Islet precursor cell (in vitro differentiated cells): ENCODE measurements at regions not wholly inside any gene's neighbourhood (a gene's known extent, or its start where the extent isn't known, plus 50 kb on each side); places are given as distances from the start of the nearest gene placed in this dataset.

ENCODE experiments used
- DNase-seq: peaks from one replicate; pipeline ENCODE4 v3.0.0-alpha.2; 2018

DNA sequence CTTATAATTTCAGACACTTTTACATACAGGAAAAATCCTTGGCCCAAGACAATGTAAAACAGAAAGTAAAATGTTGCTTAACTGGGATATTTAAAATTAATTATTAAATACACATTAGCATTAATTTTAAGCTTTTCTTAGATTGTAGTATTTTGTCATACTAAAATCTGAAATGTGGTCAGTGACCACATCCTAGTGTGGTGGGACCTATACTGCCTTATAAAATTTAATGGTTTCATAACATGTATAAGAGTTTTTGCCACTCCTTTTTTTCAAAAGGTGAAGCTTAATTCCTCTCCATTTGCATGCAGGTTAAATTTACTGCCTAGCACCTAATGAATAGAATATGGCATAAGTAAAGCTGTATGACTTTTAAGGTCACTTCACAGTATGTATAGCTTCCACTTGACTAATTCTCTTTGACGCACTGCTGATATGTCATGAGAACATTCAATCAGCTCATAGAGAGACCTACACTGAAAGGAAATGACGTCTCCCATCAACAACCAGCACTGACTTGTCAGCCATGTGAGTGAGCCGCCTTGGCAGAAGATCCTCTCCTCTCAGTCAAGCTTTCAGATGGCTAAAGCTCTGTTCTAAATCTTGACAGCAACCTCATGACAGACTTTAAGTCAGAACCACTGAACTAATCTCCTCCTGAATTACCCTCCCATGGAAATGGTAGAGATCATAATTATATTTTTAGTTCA, 847.8 kb downstream of the SI start:
- DNase-seq, result no peak

DNA sequence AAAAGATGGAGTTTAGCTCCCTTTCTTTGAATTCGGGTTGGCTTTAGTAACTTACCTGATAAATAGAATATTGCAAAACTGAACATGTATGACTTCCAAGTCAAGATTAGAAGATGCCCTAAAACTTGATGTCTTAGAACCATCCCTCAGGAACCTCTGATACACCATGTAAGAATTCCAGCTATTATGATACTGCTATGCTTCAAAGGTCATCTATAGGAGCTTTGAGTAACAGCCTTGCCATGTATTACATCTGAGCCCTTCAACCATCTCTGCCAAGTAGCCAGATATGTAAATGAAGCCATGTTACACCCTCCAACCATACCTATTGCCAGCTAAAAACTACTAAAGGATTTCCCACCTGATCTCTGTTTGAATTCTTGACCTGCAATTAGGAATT, 854.2 kb downstream of the SI start:
- no peak for DNase-seq

GRCh38 chr3:164222197-164222596, 856.1 kb downstream of the SI start:
- no peak for DNase-seq

DNA sequence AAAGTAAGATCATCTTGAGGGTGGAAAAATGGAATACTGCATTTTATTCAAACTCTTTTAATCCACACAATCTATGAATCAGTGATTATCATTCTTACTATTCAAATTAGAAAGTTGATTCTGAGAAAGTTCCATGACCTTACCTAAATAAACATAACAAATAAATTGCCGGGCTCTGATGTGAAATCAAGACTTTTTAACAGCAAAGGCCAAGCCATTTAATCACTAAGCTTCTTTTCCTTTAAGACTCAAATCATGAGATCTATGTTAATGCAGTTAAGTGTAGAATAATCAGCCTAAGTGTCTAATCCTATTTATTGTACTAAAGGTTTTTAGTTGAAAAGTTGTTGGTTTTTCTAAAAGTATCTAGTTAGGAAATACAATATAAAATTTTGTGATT, 857.0 kb downstream of the SI start:
- no peak for DNase-seq

DNA sequence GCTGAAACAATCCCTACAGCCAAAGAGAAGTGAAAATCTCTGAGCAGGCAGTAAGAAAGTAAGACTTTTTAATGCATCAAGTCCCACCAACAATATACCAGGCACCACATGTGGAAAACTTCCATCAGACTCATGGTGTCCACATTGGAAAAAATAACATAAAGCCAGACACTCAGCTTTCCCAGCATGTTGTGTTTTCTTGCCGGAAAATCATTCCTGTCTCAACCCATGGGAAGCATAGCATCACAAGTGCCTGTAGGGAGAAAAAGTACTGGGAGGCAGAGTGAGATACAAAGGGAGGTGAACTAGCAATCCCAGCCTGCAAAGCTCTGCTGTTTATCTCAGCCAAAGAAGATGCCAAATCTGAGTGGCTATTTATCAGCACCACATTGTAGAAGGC, 868.9 kb downstream of the SI start:
- no peak for DNase-seq

DNA sequence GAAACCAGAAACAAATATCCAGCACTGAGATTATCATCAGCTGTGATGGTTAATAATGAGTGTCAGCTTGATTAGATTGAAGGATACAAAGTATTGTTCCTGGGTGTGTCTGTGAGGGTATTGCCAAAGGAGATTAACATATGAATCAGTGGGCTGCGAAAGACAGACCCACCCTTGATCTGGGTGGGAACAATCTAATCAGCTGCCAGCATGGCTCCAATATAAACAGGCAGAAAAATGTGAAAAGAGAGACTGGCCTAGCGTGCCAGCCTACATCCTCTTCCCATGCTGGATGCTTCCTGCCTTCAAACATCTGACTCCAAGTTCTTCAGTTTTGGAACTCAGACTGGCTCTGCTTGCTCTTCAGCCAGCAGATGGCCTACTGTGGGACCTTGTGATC, 869.5 kb downstream of the SI start:
- no peak for DNase-seq

DNA sequence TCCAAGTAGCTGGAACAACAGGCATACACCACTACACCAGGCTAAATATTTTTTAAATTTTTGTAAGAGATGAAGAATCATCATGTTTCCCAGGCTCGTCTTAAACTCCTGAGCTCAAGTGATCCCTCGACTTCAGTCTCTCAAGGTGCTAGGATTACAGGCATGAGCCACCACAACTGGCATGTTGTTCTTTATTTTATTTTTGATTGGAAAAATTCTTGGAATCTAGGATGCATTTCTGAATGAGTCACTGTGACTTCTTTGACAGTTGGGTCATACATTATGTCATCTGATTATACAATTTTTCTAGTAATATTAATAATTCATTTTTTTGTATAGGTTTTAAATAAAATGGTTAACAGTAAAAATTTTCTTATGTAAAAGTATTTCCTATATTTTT, 870.2 kb downstream of the SI start:
- DNase-seq, result no peak

DNA sequence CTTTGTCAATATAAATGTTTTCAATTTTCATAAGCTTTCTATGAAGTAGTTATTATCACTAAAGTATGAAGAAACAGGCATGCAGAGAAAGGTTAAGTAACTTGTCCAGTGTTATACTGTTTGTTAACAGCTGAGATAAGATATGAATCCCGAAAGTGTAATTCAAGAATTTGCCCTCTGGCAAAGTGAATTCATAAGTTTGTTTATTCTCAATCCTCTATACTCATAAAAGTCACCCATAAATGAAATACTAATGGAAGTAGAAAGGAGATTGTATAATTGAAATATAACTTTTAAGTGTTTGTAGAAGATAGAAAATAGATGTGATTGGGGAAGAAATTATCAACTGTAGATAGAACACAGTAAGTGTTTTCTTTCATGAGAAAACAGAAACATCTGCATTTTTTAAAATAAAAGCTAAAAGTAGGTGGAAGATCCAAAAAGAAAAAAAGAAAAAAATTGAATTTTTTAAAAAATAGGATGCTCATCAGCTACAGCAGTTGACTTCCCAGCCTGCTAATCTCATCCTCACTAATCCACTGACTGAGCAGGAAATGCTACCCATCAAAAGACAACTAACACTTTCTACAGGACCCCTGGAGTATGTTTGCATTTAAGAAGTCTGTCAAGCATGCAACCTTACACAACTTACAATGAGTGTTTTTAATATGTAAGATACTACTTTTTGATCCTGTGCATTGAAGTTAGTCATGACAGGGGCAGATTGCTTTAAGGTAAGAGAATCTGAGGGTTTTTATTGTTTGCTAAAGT, 878.1 kb downstream of the SI start:
- no peak for DNase-seq

- DNase-seq, result no peak
These were observed 881.8 kb downstream of the SI start for GRCh38 chr3:164196477-164196876.

DNA sequence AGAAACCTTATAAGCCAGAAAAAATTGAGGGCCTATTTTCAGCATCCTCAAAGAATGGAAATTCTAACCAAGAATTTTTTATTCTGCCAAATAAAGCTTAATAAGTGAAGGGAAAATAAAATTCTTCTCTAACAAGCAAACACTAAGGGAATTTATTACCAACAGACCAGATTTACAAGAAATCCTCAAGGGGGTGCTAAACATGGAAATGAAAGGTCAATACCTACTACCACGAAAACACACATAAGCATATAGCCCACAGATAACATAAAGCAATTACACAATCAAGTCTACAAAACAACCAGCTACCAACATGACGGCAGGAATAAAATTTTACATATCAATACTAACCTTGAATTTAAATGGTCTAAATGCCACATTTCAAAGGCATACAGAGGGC, 883.5 kb downstream of the SI start:
- DNase-seq, result no peak

- DNase-seq, result no peak
These were observed 885.3 kb downstream of the SI start for GRCh38 chr3:164192974-164193373.

GRCh38 chr3:164190566-164190965, 887.7 kb downstream of the SI start:
- DNase-seq, result no peak

DNA sequence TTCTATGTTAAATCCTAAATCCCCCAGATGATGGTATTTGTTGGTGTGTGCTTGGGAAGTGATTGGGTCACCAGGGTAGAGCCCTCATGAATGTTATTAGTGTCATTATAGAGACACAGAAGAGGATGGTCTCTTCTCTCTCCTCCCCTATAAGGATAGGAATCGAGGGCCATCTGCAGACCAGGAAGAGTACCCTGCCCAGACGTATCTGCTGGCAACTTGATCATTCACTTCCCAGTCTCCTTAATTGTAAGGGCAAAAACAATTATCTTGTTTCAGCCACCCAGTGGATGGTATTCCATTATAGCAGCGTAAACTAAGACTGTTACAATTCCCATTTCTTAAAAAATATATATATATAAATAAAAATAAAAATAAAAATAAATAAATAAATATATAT, 892.2 kb downstream of the SI start:
- DNase-seq, result no peak

- DNase-seq, result no peak
These were observed 899.1 kb downstream of the SI start for GRCh38 chr3:164179110-164179774.

GRCh38 chr3:164174059-164174458, 904.2 kb downstream of the SI start:
- DNase-seq, result no peak

DNA sequence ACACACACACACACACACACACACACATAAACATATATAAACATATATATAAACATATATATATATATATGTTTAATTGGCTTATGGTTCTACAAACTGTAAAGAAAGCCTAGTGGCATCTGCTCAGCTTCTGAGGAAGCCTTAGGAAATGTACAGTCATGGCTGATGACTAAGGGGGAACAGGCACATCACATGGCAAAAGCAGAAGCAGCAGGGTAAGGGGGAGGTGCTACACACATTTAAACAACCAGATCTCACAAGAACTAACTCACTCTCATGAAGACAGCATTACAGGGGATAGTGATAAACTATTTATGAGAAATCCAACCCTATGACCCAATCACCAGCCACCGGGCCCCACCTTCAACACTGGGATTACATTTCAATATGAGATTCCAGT, 922.9 kb downstream of the SI start:
- no peak for DNase-seq

- no peak for DNase-seq
These were observed 933.5 kb downstream of the SI start for GRCh38 chr3:164144824-164145223.

GRCh38 chr3:164132878-164133277, 945.4 kb downstream of the SI start:
- DNase-seq, result no peak

DNA sequence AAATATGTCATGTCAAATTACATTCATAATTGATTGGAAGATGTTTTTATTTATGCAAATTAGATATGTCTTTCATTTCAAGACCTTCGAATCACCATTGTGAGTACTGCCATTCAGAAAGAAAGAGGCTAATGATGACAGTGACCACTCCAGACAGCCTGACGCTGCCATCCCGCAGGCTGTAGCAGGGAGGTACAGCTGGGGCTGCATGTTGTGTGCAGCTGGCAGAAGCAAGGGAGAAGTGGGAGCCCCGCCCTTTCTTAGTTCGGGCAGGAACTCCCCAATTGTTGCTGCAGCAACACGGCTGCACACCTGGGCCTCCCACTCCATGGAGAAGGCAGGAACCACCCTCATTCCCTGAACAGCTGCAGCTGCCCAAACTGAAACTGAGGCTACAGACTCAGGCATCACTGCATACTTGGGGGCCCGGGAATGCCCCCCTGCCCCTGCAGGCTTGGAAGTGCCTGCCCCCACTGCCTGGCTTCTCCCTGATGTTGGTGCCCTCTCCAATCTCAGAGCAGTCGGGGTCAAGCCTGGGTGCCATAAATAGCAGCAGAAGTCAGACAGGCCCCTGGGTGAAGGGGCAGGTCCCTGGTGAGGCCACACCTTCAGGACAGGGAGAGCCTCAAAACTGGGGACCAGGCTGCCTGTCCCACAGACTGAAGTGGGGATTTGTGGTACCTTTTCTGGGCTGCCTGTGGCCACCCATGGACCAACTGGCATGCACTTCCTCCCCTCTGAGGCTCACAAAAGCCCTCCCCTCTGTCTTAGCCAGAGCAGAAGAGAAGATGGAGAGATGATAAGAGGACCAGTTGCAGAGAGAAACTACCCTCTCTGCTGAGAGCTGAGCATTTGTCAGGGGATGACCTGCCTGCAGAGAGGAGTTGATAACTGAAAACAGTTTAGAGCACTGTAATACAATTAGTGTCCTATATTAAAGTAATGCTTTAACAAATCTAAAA, 964.6 kb downstream of the SI start:
- DNase-seq, result no peak

DNA sequence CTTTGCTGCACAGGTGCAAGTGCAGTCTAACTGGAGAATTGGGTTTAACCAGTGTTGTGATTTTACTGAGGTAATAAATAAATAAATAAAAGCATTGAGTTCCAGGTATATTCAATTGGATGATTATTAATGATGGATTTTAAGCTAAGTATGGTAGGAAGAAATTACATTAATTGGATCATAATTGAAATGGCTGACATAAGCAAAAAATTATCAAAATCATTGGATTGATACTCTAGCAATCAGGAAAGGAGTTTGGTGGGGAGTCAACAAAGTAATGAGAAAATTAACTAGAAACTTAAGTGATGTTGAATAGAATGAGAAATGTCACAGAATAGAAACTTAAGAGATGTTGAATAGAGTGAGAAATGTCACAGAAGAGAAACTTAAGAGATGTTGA, 981.9 kb downstream of the SI start:
- DNase-seq, result no peak

DNA sequence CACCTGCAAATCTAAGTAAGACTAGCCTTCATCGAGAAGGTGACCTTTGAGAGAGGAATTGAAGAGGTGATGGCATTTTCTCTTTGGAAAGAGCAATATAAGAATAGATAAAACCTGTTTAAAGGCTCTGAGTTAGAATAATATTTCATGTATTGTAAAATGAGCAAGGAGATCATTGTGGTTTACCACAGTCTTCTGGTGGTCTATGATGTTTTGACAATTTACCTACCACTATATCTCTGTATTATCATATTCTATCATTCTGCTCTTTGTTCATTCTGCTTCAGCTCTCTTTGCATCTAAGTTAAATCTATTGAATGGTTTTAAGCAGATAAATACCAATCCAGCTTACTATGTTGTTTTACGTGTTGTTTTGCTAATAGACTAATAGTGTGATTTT, 982.3 kb downstream of the SI start:
- no peak for DNase-seq

DNA sequence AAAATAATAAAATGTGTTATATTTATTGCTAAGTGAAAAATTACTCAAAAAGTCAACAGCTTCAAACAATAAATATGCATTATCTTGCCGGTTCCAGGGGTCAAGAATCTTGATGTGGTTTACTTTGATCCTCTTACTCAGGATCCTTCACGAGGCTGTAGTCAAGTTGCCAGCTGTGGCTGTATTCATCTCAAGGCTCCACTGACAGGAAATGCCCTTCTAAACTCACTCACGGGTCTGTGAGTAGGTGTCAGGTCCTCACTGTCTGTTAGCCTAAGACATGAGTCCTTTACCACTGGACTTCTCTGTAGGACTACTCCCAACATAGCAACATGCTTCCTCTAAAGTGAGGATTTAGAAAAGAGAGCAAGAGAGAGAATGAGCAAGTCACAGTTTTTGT, 983.0 kb downstream of the SI start:
- no peak for DNase-seq

DNA sequence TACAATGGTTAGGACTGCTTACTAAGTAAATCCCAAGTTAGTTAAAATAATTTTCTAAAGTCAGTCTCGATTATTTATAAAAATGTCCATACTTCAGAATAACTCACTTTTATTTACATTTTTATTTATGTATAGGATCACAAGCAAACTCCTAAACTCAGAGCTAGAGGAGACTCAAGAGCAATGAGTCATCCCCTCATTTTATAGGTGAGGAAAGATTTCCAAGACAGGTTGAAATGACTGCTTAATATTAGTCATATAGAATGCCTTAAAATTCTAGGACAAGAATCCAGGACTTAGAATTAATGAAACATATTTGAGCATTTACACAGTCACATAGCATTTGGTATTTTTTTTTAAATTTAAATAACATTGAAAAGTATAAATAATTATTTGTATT, 983.8 kb downstream of the SI start:
- DNase-seq, result no peak
